ENCODE measurements at regions not wholly inside any gene's neighbourhood (a gene's known extent, or its start where the extent isn't known, plus 50 kb on each side); places are given as distances from the start of the nearest gene placed in this dataset.

DNA sequence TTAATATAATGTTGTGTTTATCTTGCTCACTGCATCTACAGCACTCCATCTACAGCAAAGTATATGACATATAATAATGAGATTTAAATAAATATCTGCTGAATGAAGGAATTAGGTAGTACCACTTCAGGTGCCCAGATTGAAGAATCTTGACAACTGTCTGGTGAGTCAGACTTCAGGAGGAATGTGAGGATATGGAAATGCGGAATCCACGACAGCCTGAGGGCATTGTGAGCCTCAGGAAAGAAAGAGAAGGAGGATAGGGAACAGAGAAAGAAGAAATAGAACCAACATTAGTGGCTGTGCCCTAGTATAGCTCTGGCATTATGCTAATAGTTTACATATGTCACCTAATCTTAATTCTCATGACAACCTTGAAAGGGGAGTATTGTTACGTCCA, 304.4 kb downstream of the AASDHPPT start:
- no peak for TF ChIP-seq POLR2A (IDR thresholded peaks at IDR 0.05; ENCODE audit: low read depth, low read length)
- no peak overlapping the region for H3K4me2 ChIP-seq (ENCODE audit: insufficient read depth, low read length)
- no peaks in the 10 kb centered on the region for H3K9me1 ChIP-seq (replicated peaks; ENCODE audit: control insufficient read depth, extremely low read depth, insufficient read depth, low read length)
- DNase-seq (ENCODE audit: low read depth, low spot score) (no peak), FAIRE-seq (no peak)
- no TSS peak for BruUV-seq (replicated peaks)
- no peaks in the 10 kb centered on the region for H3K27me3 ChIP-seq (ENCODE audit: control insufficient read depth in 2 of 2, insufficient read depth in 2 of 2, low read length in 2 of 2)
- no peaks in the 10 kb centered on the region for H3K36me3 ChIP-seq (ENCODE audit: control insufficient read depth in 2 of 2, extremely low read depth in 1 of 2, insufficient read depth in 2 of 2, low read length in 2 of 2)
- no peaks in the 10 kb centered on the region for H3K9me3 ChIP-seq (replicated peaks; ENCODE audit: control insufficient read depth, insufficient read depth, low read length)
- no peak overlapping the region for H3K4me3 ChIP-seq (replicated peaks in 1 of 3; ENCODE audit: insufficient read depth in 1 of 3, low read depth in 1 of 3, low read length in 3 of 3)
- H3K27ac ChIP-seq (ENCODE audit: insufficient read depth, low read depth, low read length), result no peak overlapping the region
- ChIA-PET CTCF (no interaction called here), POLR2A (no interaction called here)
- dilution Hi-C loops (cut with MboI; ENCODE audit: extremely low pct_ligation_motif_present, low sequenced_read_pairs) (no loop called here), intact Hi-C loops (cut with micrococcal nuclease) (no loop called here)
- no peaks in the 10 kb centered on the region for H3K79me2 ChIP-seq (ENCODE audit: control insufficient read depth, insufficient read depth, low read length)
- no peak overlapping the region for H2AFZ ChIP-seq (ENCODE audit: low read depth, low read length)
- no peaks in the 10 kb centered on the region for H4K20me1 ChIP-seq (replicated peaks; ENCODE audit: control insufficient read depth, extremely low read depth, insufficient read depth, low read length)
- H3K4me1 ChIP-seq (ENCODE audit: control insufficient read depth, extremely low read depth, insufficient read depth, low read length), result no peaks in the 10 kb centered on the region
- H3K9ac ChIP-seq (replicated peaks; ENCODE audit: extremely low read depth, insufficient read depth, low read length), result no peak overlapping the region

DNA sequence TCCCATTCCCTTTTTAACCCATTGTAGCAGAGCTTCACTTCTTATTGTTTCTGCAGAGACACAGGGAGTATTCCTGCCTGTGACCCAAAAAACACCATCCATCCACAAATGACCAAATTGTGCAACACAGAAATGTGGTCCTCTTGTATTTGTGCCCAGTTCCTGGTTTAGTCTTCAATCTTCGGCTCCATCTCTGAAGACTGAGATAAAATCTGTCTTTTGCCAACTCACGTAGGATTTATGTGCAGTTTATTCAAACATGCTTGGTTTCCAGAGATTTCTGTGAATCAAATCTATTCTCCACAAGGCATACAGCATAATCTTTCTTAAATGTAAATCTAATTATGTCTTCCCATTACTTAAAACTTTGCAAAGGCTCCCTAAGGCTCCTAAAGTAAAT, 307.0 kb downstream of the AASDHPPT start:
- CTCF ChIA-PET, result no interaction called here

More for the DNA sequence above, 307.0 kb downstream of the AASDHPPT start:
- Histone ChIP-seq H4K20me1 (replicated peaks; ENCODE audit: control insufficient read depth, extremely low read depth, insufficient read depth, low read length) (no peaks in the 10 kb centered on the region), H3K4me1 (ENCODE audit: control insufficient read depth, extremely low read depth, insufficient read depth, low read length) (no peaks in the 10 kb centered on the region), H3K27ac (ENCODE audit: insufficient read depth, low read depth, low read length) (no peak overlapping the region), H3K9me3 (replicated peaks; ENCODE audit: control insufficient read depth, insufficient read depth, low read length) (no peaks in the 10 kb centered on the region), H3K9me1 (replicated peaks; ENCODE audit: control insufficient read depth, extremely low read depth, insufficient read depth, low read length) (no peaks in the 10 kb centered on the region), H2AFZ (ENCODE audit: low read depth, low read length) (no peak overlapping the region), H3K4me3 (replicated peaks in 1 of 3; ENCODE audit: insufficient read depth in 1 of 3, low read depth in 1 of 3, low read length in 3 of 3) (no peak overlapping the region), H3K9ac (replicated peaks; ENCODE audit: extremely low read depth, insufficient read depth, low read length) (no peak overlapping the region), H3K4me2 (ENCODE audit: insufficient read depth, low read length) (no peak overlapping the region), H3K36me3 (ENCODE audit: control insufficient read depth in 2 of 2, extremely low read depth in 1 of 2, insufficient read depth in 2 of 2, low read length in 2 of 2) (no peaks in the 10 kb centered on the region), H3K79me2 (ENCODE audit: control insufficient read depth, insufficient read depth, low read length) (no peaks in the 10 kb centered on the region), H3K27me3 (ENCODE audit: control insufficient read depth in 2 of 2, insufficient read depth in 2 of 2, low read length in 2 of 2) (no peaks in the 10 kb centered on the region)
- TF ChIP-seq FOS (IDR thresholded peaks at IDR 0.05; ENCODE audit: borderline replicate concordance, insufficient read depth, low read length) (no peak), EZH2 (IDR thresholded peaks at IDR 0.05; ENCODE audit: borderline replicate concordance, low read depth, low read length, severe bottlenecking) (no peak), JUN (IDR thresholded peaks at IDR 0.05; ENCODE audit: borderline replicate concordance, insufficient read depth, insufficient read length, low read depth) (no peak), POLR2A (IDR thresholded peaks at IDR 0.05; ENCODE audit: low read depth, low read length) (no peak), MYC (IDR thresholded peaks at IDR 0.05; ENCODE audit: low read depth, low read length) (no peak), CTCF (IDR thresholded peaks at IDR 0.05; ENCODE audit: extremely low read depth in 1 of 2, insufficient read depth in 1 of 2, low read depth in 1 of 2, low read length in 2 of 2) (no peak), GATA2 (IDR thresholded peaks at IDR 0.05; ENCODE audit: insufficient read depth, insufficient read length, low read depth, low read length) (no peak), POLR2AphosphoS5 (IDR thresholded peaks at IDR 0.05; ENCODE audit: insufficient read depth, low read depth, low read length) (no peak)
- TF ChIP-seq, protein P1, sequence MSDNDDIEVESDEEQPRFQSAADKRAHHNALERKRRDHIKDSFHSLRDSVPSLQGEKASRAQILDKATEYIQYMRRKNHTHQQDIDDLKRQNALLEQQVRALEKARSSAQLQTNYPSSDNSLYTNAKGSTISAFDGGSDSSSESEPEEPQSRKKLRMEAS (IDR thresholded peaks at IDR 0.05; ENCODE audit: insufficient read depth, insufficient read length), result no peak
- no TSS peak for BruUV-seq (replicated peaks)
- dilution Hi-C loops (cut with MboI; ENCODE audit: extremely low pct_ligation_motif_present, low sequenced_read_pairs), result no loop called here
- intact Hi-C loops (cut with micrococcal nuclease), result no loop called here
- POLR2A ChIA-PET, result no interaction called here
- DNase-seq (ENCODE audit: low read depth, low spot score) (no peak), FAIRE-seq (no peak)

All from endothelial cell of umbilical vein (primary cell).